ENCODE measurements at regions not wholly inside any gene's neighbourhood (a gene's known extent, or its start where the extent isn't known, plus 50 kb on each side); places are given as distances from the start of the nearest gene placed in this dataset.

- Mint-ChIP-seq H3K27ac (no peak overlapping the region), H3K9me3 (peaks cover 34% of the 10 kb centered on the region), H3K36me3 (ENCODE audit: low read depth) (no peaks in the 10 kb centered on the region), H3K27me3 (ENCODE audit: low read depth, poor library complexity) (no peaks in the 10 kb centered on the region), H3K4me3 (no peak overlapping the region), H3K4me1 (no peaks in the 10 kb centered on the region)
- TF ChIP-seq CTCF (IDR thresholded peaks at IDR 0.05) = no peak
- DNase-seq = no peak
These were observed 668.9 kb downstream of the METTL15 start for GRCh38 chr11:28777126-28777525.

GRCh38 chr11:28773606-28774005 lies 665.4 kb downstream of the METTL15 start:
- no peak for TF ChIP-seq CTCF (IDR thresholded peaks at IDR 0.05)
- no peak overlapping the region for H3K4me3 Mint-ChIP-seq

GRCh38 chr11:28770806-28771205 lies 662.6 kb downstream of the METTL15 start:
- DNase-seq = no peak
- TF ChIP-seq CTCF (IDR thresholded peaks at IDR 0.05) = no peak
- Mint-ChIP-seq H3K4me3 (no peak overlapping the region), H3K4me1 (no peaks in the 10 kb centered on the region), H3K36me3 (ENCODE audit: low read depth) (no peaks in the 10 kb centered on the region), H3K27me3 (ENCODE audit: low read depth, poor library complexity) (peaks cover 3% of the 10 kb centered on the region), H3K9me3 (peaks cover 21% of the 10 kb centered on the region), H3K27ac (no peak overlapping the region)

More at GRCh38 chr11:28773606-28774005, 665.4 kb downstream of the METTL15 start:
- no peaks in the 10 kb centered on the region for H3K36me3 Mint-ChIP-seq (ENCODE audit: low read depth)
- H3K9me3 Mint-ChIP-seq = peaks cover 21% of the 10 kb centered on the region
- H3K4me1 Mint-ChIP-seq = no peaks in the 10 kb centered on the region
- H3K27me3 Mint-ChIP-seq (ENCODE audit: low read depth, poor library complexity) = peaks cover 3% of the 10 kb centered on the region
- no peak for DNase-seq
- H3K27ac Mint-ChIP-seq = no peak overlapping the region

GRCh38 chr11:28767574-28767973 lies 659.4 kb downstream of the METTL15 start:
- H3K36me3 Mint-ChIP-seq (ENCODE audit: low read depth) = no peaks in the 10 kb centered on the region
- peaks cover 5% of the 10 kb centered on the region for H3K9me3 Mint-ChIP-seq
- no peak overlapping the region for H3K4me3 Mint-ChIP-seq
- H3K27me3 Mint-ChIP-seq (ENCODE audit: low read depth, poor library complexity) = peaks cover 3% of the 10 kb centered on the region
- DNase-seq = no peak
- no peak for TF ChIP-seq CTCF (IDR thresholded peaks at IDR 0.05)
- no peaks in the 10 kb centered on the region for H3K4me1 Mint-ChIP-seq
- no peak overlapping the region for H3K27ac Mint-ChIP-seq

GRCh38 chr11:28763876-28764275 lies 655.7 kb downstream of the METTL15 start:
- H3K27ac Mint-ChIP-seq = no peak overlapping the region
- no peaks in the 10 kb centered on the region for H3K27me3 Mint-ChIP-seq (ENCODE audit: low read depth, poor library complexity)
- H3K36me3 Mint-ChIP-seq (ENCODE audit: low read depth) = no peaks in the 10 kb centered on the region
- no peak overlapping the region for H3K4me3 Mint-ChIP-seq
- TF ChIP-seq CTCF (IDR thresholded peaks at IDR 0.05) = no peak
- H3K9me3 Mint-ChIP-seq = no peaks in the 10 kb centered on the region
- no peaks in the 10 kb centered on the region for H3K4me1 Mint-ChIP-seq
- no peak for DNase-seq

- Mint-ChIP-seq H3K27ac (no peak overlapping the region), H3K4me1 (no peaks in the 10 kb centered on the region), H3K4me3 (no peak overlapping the region), H3K36me3 (ENCODE audit: low read depth) (no peaks in the 10 kb centered on the region), H3K27me3 (ENCODE audit: low read depth, poor library complexity) (no peaks in the 10 kb centered on the region), H3K9me3 (no peaks in the 10 kb centered on the region)
- no peak for TF ChIP-seq CTCF (IDR thresholded peaks at IDR 0.05)
- DNase-seq = no peak
These were observed 655.0 kb downstream of the METTL15 start for GRCh38 chr11:28763151-28763550.

All from nephron progenitor cell (in vitro differentiated cells).